ENCODE measurements at regions not wholly inside any gene's neighbourhood (a gene's known extent, or its start where the extent isn't known, plus 50 kb on each side); places are given as distances from the start of the nearest gene placed in this dataset.

DNA sequence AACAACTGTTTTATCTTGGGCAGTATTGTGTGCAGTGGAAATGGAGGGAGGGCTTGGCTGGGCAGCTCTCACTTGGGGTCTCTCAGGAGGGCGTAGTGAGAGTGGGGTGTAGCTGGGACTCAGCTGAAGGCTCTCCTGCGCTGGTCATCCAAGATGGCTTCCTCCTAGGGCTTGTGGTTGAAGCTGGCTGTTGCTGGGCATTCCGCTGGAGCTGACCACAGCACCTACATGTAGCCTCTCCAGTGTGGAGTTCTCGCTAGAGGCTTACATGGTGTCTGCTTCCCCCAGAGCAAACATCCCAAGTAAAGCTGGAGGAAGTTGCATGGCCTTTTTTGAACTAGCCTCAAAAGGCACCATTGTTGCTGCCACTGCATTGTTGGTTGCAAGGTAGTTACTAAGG is 344.1 kb upstream of the MARCKS start:
- TF ChIP-seq, protein P1, sequence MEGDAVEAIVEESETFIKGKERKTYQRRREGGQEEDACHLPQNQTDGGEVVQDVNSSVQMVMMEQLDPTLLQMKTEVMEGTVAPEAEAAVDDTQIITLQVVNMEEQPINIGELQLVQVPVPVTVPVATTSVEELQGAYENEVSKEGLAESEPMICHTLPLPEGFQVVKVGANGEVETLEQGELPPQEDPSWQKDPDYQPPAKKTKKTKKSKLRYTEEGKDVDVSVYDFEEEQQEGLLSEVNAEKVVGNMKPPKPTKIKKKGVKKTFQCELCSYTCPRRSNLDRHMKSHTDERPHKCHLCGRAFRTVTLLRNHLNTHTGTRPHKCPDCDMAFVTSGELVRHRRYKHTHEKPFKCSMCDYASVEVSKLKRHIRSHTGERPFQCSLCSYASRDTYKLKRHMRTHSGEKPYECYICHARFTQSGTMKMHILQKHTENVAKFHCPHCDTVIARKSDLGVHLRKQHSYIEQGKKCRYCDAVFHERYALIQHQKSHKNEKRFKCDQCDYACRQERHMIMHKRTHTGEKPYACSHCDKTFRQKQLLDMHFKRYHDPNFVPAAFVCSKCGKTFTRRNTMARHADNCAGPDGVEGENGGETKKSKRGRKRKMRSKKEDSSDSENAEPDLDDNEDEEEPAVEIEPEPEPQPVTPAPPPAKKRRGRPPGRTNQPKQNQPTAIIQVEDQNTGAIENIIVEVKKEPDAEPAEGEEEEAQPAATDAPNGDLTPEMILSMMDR (IDR thresholded peaks at IDR 0.05) = no peak
- TF ChIP-seq POLR2AphosphoS5 (IDR thresholded peaks at IDR 0.05) (no peak), POLR2A (IDR thresholded peaks at IDR 0.05; ENCODE audit: low read depth) (no peak)
